ENCODE measurements at regions not wholly inside any gene's neighbourhood (a gene's known extent, or its start where the extent isn't known, plus 50 kb on each side); places are given as distances from the start of the nearest gene placed in this dataset.

- TF ChIP-seq CTCF (IDR thresholded peaks at IDR 0.05; ENCODE audit: borderline replicate concordance, extremely low read depth, low read length, poor library complexity, severe bottlenecking) (no peak), EZH2 (IDR thresholded peaks at IDR 0.05; ENCODE audit: borderline replicate concordance, low read depth, low read length, severe bottlenecking) (no peak)
Observed at GRCh38 chr3:105948101-105948500, 79.3 kb upstream of the CBLB start.
